ENCODE measurements at regions not wholly inside any gene's neighbourhood (a gene's known extent, or its start where the extent isn't known, plus 50 kb on each side); places are given as distances from the start of the nearest gene placed in this dataset.

GRCh38 chr2:103265521-103265920 lies 503.7 kb downstream of the TMEM182 start:
- Histone ChIP-seq H3K27me3 (ENCODE audit: control insufficient read depth, insufficient read depth, low read length) (no peaks in the 10 kb centered on the region), H3K4me3 (ENCODE audit: low read depth in 2 of 2, low read length in 2 of 2) (no peak overlapping the region), H3K27ac (ENCODE audit: low read length) (no peak overlapping the region), H3K36me3 (ENCODE audit: control insufficient read depth, insufficient read depth, low read length) (no peaks in the 10 kb centered on the region), H3K9me3 (ENCODE audit: control insufficient read depth, insufficient read depth, low read depth, low read length) (no peaks in the 10 kb centered on the region), H3K4me1 (ENCODE audit: control insufficient read depth, insufficient read depth, low read length) (no peaks in the 10 kb centered on the region)
- ATAC-seq (no peak), DNase-seq (ENCODE audit: low read depth, low spot score) (no peak)
- intact Hi-C loops (cut with micrococcal nuclease; ENCODE audit: unreplicated experiment) (no loop called here), in situ Hi-C loops (cut with HindIII; ENCODE audit: low pct_unique_long_range_greater_than_20kb, low sequenced_read_pairs) (no loop called here)
- BruUV-seq (replicated peaks): no TSS peak
- CTCF ChIA-PET: no interaction called here
- TF ChIP-seq, protein P1, sequence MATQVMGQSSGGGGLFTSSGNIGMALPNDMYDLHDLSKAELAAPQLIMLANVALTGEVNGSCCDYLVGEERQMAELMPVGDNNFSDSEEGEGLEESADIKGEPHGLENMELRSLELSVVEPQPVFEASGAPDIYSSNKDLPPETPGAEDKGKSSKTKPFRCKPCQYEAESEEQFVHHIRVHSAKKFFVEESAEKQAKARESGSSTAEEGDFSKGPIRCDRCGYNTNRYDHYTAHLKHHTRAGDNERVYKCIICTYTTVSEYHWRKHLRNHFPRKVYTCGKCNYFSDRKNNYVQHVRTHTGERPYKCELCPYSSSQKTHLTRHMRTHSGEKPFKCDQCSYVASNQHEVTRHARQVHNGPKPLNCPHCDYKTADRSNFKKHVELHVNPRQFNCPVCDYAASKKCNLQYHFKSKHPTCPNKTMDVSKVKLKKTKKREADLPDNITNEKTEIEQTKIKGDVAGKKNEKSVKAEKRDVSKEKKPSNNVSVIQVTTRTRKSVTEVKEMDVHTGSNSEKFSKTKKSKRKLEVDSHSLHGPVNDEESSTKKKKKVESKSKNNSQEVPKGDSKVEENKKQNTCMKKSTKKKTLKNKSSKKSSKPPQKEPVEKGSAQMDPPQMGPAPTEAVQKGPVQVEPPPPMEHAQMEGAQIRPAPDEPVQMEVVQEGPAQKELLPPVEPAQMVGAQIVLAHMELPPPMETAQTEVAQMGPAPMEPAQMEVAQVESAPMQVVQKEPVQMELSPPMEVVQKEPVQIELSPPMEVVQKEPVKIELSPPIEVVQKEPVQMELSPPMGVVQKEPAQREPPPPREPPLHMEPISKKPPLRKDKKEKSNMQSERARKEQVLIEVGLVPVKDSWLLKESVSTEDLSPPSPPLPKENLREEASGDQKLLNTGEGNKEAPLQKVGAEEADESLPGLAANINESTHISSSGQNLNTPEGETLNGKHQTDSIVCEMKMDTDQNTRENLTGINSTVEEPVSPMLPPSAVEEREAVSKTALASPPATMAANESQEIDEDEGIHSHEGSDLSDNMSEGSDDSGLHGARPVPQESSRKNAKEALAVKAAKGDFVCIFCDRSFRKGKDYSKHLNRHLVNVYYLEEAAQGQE (IDR thresholded peaks at IDR 0.05; ENCODE audit: insufficient read depth in 1 of 2, low read depth in 2 of 2, low read length in 1 of 2): no peak
- TF ChIP-seq TCF7L2 (IDR thresholded peaks at IDR 0.05; ENCODE audit: low read depth, low read length) (no peak), POLR2AphosphoS5 (IDR thresholded peaks at IDR 0.05; ENCODE audit: low read depth, low read length) (no peak), CTCF (IDR thresholded peaks at IDR 0.05) (no peak), SIN3A (IDR thresholded peaks at IDR 0.05; ENCODE audit: borderline replicate concordance, insufficient read depth, low read depth, low read length) (no peak)
- POLR2A ChIA-PET: no interaction called here

DNA sequence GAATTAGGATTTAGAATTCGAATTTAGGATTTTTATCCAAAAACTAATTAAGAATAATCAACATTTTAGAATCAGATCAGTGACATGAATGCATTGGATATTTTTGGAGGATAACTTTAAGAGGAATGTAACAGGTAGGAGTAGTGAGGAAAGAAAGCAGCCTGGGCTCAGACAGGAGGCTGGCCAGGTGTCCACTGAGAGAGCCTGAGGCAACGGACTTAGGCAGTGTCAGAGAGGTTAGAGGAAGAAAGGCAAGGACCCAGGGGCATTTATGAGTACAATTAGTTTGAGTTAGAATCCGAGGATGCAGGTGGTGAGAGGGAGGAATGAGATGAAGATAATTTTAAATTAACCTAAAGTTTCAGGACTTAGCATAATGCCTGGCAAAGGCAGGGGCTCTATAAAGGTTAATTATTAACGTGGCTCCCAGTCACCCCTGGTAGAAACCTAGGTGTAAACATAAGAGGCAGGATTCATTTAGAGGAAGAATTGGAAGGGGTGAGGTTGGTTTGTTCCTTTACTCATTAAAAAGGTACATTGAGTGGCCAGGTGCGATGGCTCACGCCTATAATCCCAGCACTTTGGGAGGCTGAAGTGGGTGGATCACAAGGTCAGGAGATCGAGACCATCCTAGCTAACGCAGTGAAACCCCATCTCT lies 507.1 kb downstream of the TMEM182 start:
- Histone ChIP-seq H3K4me3 (ENCODE audit: low read depth in 2 of 2, low read length in 2 of 2) (no peak overlapping the region), H3K27me3 (ENCODE audit: control insufficient read depth, insufficient read depth, low read length) (no peaks in the 10 kb centered on the region), H3K9me3 (ENCODE audit: control insufficient read depth, insufficient read depth, low read depth, low read length) (peaks cover 14% of the 10 kb centered on the region; the same call in 1 of the 2 replicates), H3K36me3 (ENCODE audit: control insufficient read depth, insufficient read depth, low read length) (no peaks in the 10 kb centered on the region), H3K27ac (ENCODE audit: low read length) (no peak overlapping the region), H3K4me1 (ENCODE audit: control insufficient read depth, insufficient read depth, low read length) (no peaks in the 10 kb centered on the region)
- ATAC-seq (no peak), DNase-seq (ENCODE audit: low read depth, low spot score) (no peak)
- CTCF ChIA-PET: no interaction called here
- TF ChIP-seq, protein P1 (IDR thresholded peaks at IDR 0.05; ENCODE audit: insufficient read depth in 1 of 2, low read depth in 2 of 2, low read length in 1 of 2): no peak
- intact Hi-C loops (cut with micrococcal nuclease; ENCODE audit: unreplicated experiment) (no loop called here), in situ Hi-C loops (cut with HindIII; ENCODE audit: low pct_unique_long_range_greater_than_20kb, low sequenced_read_pairs) (no loop called here)
- BruUV-seq (replicated peaks): no TSS peak
- POLR2A ChIA-PET: no interaction called here

Measured in Panc1 (cell line).